HG03558 (cell line): ENCODE measurements at regions not wholly inside any gene's neighbourhood (a gene's known extent, or its start where the extent isn't known, plus 50 kb on each side); places are given as distances from the start of the nearest gene placed in this dataset.

Source experiments
- ATAC-seq: cut with Tn5 transposase; IDR thresholded peaks from one replicate; pipeline ENCODE4 v1.9.1; 2021; ENCODE audit warnings: moderate number of reproducible peaks; ENCODE audit not compliant: unreplicated experiment; ENCODE audit errors: extremely low read depth

DNA sequence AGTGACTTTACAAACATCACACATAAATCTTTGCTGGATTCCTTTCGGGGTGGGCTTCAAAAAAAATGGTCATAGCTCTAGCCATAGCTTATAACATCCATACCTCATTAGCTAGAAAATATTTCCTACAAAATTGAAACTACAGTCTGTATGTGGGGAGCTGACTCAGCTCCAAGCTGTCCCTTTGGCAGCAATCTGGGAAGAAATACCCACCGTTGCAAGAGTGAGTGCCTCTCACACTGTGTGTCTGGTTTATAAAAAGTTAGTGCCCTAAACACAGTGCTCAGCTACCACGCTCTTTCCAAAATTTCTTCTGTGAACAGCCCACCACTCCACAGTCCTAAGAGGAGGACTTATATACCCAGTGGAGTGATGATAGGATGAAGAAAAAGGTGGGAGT lies 170.1 kb downstream of the RBM43 start:
- no peak for ATAC-seq

- ATAC-seq = no peak
Observed at GRCh38 chr2:151087377-151087776, 174.3 kb downstream of the RBM43 start.

GRCh38 chr2:151085181-151085611 lies 176.5 kb downstream of the RBM43 start:
- no peak for ATAC-seq

- ATAC-seq = no peak
Observed at GRCh38 chr2:151083856-151084795, 177.5 kb downstream of the RBM43 start.

GRCh38 chr2:151078889-151079288 lies 182.8 kb downstream of the RBM43 start:
- no peak for ATAC-seq

- ATAC-seq = no peak
Observed at GRCh38 chr2:151071906-151072305, 189.8 kb downstream of the RBM43 start.

DNA sequence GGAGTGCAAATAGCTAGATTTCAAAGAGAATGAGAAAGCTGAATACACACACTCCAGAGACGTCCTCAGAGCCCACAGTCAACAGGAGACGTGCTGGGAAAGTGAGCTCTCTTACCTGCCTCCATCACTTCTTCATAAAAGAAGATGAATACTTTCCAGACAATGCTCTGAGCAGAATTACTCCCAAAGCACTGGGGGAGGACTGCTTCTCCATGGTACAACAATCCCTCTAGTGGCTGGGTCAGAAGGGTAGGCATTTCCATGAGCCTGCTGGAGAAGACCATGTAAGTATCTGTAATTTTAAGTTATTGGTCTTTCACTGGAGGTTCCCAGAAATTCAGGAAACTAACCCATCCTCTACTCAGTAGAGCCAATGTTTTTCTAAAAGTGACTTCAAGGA lies 190.3 kb downstream of the RBM43 start:
- no peak for ATAC-seq

DNA sequence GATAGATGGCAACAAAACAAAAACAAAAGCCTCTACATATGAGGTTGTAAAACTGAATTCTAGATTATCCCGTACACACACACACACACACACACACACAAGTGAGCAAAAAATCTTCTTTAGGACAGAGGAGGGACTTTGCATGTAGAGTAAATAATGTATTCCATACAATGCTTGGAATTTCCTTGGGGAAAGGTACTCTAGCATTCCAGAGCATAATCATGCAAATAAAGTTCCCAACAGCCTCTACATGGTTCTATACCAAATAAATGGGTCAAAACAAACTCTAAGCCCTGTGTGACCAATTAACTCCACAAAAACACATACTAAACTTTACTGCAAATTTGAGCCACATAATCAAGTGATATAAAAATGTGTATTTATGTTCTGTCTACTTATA lies 191.4 kb downstream of the RBM43 start:
- no peak for ATAC-seq

DNA sequence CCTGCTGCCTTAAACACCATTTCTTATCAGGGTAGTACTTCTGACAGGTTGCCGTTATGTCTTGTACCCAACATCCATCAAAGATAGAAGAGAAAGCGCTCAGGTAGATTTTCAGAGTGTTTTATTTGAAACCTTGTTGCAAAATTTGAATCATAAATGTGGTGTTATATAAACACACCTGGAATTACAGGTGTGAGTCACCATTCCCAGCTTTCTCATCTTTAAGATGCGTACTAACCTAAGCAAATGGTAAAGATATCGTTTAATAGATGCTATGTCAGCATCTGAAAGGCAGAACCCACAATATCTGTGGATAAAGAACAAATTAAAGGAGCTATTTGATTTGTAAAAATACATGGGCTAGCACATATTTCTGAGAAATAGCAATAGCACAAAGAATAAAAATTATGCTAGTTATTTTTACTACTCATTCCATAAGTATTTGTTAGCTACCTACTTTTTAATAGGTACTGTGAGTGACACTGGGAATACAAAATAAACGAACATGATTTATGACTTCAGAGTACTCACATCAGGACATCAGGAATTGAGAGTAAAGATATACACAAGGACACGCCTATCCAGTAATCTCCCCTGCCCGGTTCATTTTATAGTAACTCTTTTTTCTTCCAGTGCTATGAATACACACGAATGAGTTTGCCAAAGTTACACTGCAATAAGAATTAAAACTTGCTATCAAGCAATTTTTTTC lies 193.8 kb downstream of the RBM43 start:
- no peak for ATAC-seq

DNA sequence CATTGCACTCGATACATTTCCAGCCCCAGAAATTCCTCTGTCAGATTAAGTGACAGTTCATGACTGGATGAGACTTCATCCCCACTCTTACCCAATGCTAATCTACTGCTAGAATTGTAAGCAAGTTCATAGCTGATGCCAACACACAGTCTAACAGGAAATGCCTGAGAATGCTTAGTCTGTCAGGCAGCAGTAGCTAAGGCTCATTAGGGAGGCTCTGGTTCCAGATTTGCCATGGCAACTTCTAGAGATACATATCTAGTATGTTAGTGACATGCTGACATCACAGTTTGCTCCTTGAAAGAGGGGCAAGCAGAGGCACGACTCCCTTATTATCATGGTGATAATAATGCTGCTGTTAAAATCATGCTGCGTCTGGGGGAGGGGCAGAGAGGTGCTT lies 198.4 kb downstream of the RBM43 start:
- no peak for ATAC-seq

- no peak for ATAC-seq
Observed at GRCh38 chr2:151060287-151060686, 201.4 kb downstream of the RBM43 start.

DNA sequence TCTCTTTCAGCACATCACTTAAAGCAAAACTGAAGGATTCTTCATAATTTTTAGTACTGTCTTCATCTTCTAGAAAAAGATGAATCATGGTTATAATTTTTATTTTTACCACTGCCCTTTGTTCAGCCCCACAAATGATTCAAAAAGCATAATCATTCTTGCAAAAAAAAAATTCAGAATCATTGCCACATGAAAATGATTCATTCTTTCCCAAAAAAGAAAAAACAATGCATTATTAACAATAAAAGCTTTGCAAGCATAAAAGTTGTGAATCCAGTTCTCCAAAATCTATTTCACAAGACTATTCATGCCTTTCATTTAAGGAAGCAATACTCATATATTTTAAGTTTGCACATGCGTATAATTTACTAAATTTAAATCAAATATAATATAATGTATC lies 204.8 kb downstream of the RBM43 start:
- no peak for ATAC-seq

- no peak for ATAC-seq
Observed at GRCh38 chr2:151053661-151053990, 208.0 kb downstream of the RBM43 start.

DNA sequence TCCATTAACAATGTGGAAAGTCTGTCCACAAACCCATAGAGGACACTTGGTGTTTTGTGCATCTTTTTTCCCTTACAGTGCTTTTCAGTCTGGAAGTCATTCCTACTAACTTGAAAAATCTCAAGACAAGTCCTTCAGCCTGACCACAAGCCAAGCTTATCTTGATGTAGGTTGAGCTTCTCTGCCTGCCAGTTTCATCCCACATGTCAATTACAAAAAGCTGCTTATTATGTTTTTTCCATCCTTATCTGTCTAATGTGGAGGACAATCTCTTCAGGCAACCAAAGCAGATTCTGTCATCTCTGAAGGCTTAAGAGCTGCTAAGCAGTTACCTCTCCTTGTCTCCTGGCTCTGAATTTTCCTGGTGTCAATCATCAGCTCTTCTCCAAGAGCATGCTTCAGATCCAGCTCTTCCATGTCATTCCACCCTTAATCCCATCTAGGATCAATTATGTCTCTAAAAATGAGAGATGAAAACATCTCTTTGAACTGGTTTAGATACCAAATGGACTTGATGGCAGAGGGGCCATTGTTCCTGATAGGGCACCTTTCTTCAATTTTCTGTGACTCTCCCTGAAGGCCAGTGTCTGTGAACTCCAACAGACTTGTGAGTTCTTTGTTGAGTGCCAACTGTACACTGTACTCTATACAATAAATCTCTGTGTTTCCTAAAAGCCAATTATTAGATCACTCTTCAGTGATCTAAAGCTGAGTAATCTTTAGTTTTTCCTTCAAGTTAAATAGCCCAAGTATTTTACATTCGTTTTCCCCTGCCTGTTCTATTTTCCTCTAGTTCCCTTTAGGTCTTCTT lies 208.6 kb downstream of the RBM43 start:
- no peak for ATAC-seq

DNA sequence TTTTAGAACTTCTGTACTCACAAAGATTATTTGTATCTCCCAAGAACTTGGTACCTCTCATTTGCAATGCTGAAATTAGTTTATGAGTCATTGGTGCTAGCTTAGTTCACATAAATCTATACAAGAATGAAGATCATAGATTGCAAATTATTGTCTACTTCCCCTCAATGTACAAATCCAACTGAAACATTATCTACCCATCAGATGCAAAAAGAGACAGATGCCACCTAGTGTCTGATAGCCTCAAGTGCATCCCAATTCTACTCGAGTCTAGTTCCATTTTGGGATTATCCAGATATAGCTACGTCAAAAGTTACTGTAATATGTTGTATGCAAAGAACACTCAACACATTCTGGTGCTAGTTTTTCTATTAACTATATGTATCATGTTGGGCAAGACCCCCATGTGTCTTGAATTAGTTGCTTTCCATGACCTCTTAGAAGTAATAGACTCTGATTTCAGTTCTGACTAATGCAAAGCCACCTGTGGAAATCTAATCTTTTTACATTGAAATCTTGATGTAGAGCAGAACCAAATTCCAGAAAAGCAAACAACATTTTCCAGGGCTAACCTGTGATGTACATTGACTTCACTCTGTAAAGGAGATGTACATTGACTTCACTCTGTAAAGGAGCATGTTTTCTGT lies 210.0 kb downstream of the RBM43 start:
- ATAC-seq = peak; percentile 79

DNA sequence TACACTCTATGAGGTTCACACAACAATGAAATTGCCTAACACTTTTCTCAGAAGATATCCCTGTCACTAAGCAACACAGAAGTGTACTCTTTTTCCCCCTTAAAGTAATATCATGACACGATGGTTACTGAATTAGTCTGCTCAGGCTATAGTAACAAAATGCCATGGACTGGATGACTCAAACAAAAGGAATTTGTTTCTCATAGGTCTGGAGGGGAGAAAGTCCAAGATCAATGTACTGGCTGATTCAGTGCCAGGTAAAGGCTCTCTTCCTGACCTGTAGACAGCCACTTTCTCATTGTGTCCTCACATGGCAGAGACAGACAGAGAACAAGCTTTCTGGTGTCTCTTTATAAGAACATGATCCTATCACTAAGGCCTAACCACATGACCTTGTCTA lies 211.9 kb downstream of the RBM43 start:
- ATAC-seq = no peak

GRCh38 chr2:151048331-151049054 lies 213.2 kb downstream of the RBM43 start:
- ATAC-seq = no peak

GRCh38 chr2:151043484-151043883 lies 218.2 kb downstream of the RBM43 start:
- ATAC-seq = no peak

GRCh38 chr2:151042964-151043363 lies 218.7 kb downstream of the RBM43 start:
- no peak for ATAC-seq

DNA sequence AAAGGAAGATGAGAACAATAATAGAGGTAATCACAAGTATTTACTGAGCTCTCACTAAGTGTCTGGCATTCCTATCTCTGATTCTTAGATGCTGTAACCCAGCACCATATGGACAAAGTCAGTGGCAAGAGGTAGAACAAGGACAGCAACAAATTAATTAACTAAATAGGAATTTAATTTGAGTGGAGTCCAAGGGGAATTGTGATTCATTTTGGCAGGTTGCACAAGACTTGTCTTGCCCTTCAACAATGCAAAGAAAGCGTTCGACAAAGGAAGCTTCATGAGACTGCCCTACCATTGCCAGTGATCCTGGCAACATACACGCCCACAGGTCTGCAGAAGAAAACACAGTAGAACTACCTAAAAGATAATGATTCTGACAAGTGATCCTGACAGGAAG lies 221.6 kb downstream of the RBM43 start:
- no peak for ATAC-seq
